CD14-positive monocyte (primary cell): ENCODE measurements at regions not wholly inside any gene's neighbourhood (a gene's known extent, or its start where the extent isn't known, plus 50 kb on each side); places are given as distances from the start of the nearest gene placed in this dataset.

Source experiments
- DNase-seq, 3 donors: peaks; one replicate each; pipeline ENCODE4 v3.0.0-alpha.2; 2011 to 2022
- H2AFZ ChIP-seq: 2 replicates; pipeline ENCODE4 v1.6.0; 2012; ENCODE audit warnings: mild to moderate bottlenecking, low read depth, low read length, inconsistent platforms; ENCODE audit not compliant: insufficient read depth, poor library complexity, severe bottlenecking
- H3K27ac ChIP-seq, 2 donors: 1 replicate in 1 of 2; 2 replicates in 1 of 2; pipeline ENCODE4 v1.5.1; 2012 to 2013; ENCODE audit warnings: low read length in 2 of 2, control low read depth in 1 of 2, inconsistent platforms in 1 of 2, low read depth in 1 of 2, mild to moderate bottlenecking in 1 of 2
- H3K27me3 ChIP-seq, 2 donors: one replicate each; pipeline versions ENCODE4 v1.6.0 to v1.6.1; 2011 to 2013; ENCODE audit warnings: low read length in 2 of 2; ENCODE audit not compliant: control insufficient read depth in 2 of 2, insufficient read depth in 2 of 2
- H3K36me3 ChIP-seq, 2 donors: replicated peaks in 1 of 2; 1 replicate in 1 of 2; 2 replicates in 1 of 2; pipeline versions ENCODE4 v1.5.1 to v1.6.1; 2012 to 2013; ENCODE audit warnings: low read length in 2 of 2, control low read depth in 1 of 2, inconsistent platforms in 1 of 2, mild to moderate bottlenecking in 1 of 2; ENCODE audit not compliant: insufficient read depth in 2 of 2, control insufficient read depth in 1 of 2
- H3K4me1 ChIP-seq, 2 donors: 1 replicate in 1 of 2; 2 replicates in 1 of 2; pipeline versions ENCODE4 v1.5.1 to v1.6.1; 2012 to 2013; ENCODE audit warnings: low read length in 2 of 2, control low read depth in 1 of 2, inconsistent platforms in 1 of 2, mild to moderate bottlenecking in 1 of 2, moderate library complexity in 1 of 2; ENCODE audit not compliant: insufficient read depth in 2 of 2, control insufficient read depth in 1 of 2
- H3K4me2 ChIP-seq: replicated peaks from 2 replicates; pipeline ENCODE3; 2012; ENCODE audit warnings: low read length, moderate library complexity, mild to moderate bottlenecking; ENCODE audit not compliant: poor library complexity, severe bottlenecking; ENCODE audit errors: extremely low read depth
- H3K4me3 ChIP-seq, 3 experiments: fragments of 200-600 bp in 1 of 3; sonication (generic) in 1 of 3; replicated peaks in 1 of 3; 1 replicate in 2 of 3; 2 replicates in 1 of 3; pipeline ENCODE4 v1.5.1; 2011 to 2013; ENCODE audit warnings: low read length in 3 of 3, mild to moderate bottlenecking in 3 of 3, control low read depth in 2 of 3, low read depth in 2 of 3, inconsistent platforms in 1 of 3, moderate library complexity in 1 of 3
- H3K79me2 ChIP-seq: 2 replicates; pipeline ENCODE4 v1.6.0; 2012; ENCODE audit warnings: mild to moderate bottlenecking, control low read depth, inconsistent platforms, low read length, moderate library complexity; ENCODE audit not compliant: insufficient read depth
- H3K9ac ChIP-seq: 2 replicates; pipeline ENCODE4 v1.6.0; 2017; ENCODE audit warnings: low read length, mild to moderate bottlenecking; ENCODE audit not compliant: insufficient read depth, poor library complexity, severe bottlenecking
- H3K9me3 ChIP-seq, 2 donors: replicated peaks in 1 of 2; 1 replicate in 1 of 2; 2 replicates in 1 of 2; pipeline versions ENCODE4 v1.5.1 to v1.6.1; 2012 to 2013; ENCODE audit warnings: low read length in 2 of 2, control low read depth in 1 of 2; ENCODE audit not compliant: control insufficient read depth in 1 of 2, insufficient read depth in 1 of 2
- H4K20me1 ChIP-seq: 2 replicates; pipeline ENCODE4 v1.6.0; 2012; ENCODE audit warnings: mild to moderate bottlenecking, low read length, control low read depth, moderate library complexity; ENCODE audit not compliant: insufficient read depth
- H3K27ac Mint-ChIP-seq, 7 donors: one replicate each; pipeline ENCODE4 v1.8.0; 2020; ENCODE audit warnings: mild to moderate bottlenecking in 7 of 7, mixed read lengths in 7 of 7, moderate library complexity in 6 of 7, inconsistent platforms in 2 of 7
- H3K27me3 Mint-ChIP-seq, 3 donors: one replicate each; pipeline ENCODE4 v1.8.0; 2021 to 2022; ENCODE audit warnings: low read depth in 3 of 3, mild to moderate bottlenecking in 3 of 3, mixed read lengths in 3 of 3, moderate library complexity in 3 of 3, inconsistent platforms in 1 of 3
- H3K36me3 Mint-ChIP-seq, 2 donors: one replicate each; pipeline ENCODE4 v1.8.0; 2020; ENCODE audit warnings: mixed read lengths in 2 of 2, inconsistent platforms in 1 of 2, mild to moderate bottlenecking in 1 of 2
- H3K4me1 Mint-ChIP-seq: one replicate; pipeline ENCODE4 v1.8.0; 2020; ENCODE audit warnings: mild to moderate bottlenecking, mixed read lengths
- H3K4me3 Mint-ChIP-seq, 2 donors: one replicate each; pipeline ENCODE4 v1.8.0; 2020; ENCODE audit warnings: mild to moderate bottlenecking in 2 of 2, mixed read lengths in 2 of 2, moderate library complexity in 1 of 2
- H3K9me3 Mint-ChIP-seq, 7 donors: one replicate each; pipeline ENCODE4 v1.8.0; 2020 to 2022; ENCODE audit warnings: mixed read lengths in 7 of 7, mild to moderate bottlenecking in 6 of 7, moderate library complexity in 6 of 7, inconsistent platforms in 2 of 7
- CTCF ChIP-seq: fragments of 200-600 bp; IDR thresholded peaks from one replicate; pipeline ENCODE4 v1.8.0; 2022; ENCODE audit warnings: antibody characterized with exemption, mild to moderate bottlenecking
- WGBS: methylation state at CpG from one replicate; pipeline ENCODE4 v1.1.5; 2013; ENCODE audit warnings: missing lambda C conversion rate; ENCODE audit not compliant: insufficient coverage; 5-methylcytosine and 5-hydroxymethylcytosine counted together
- intact Hi-C, 2 donors: fragments of 100-400 bp; cut with micrococcal nuclease; formaldehyde crosslinking; loops; one replicate each; pipeline versions ENCODE4 v1.15.0 to v1.15.1; 2023

GRCh38 chr22:48474881-48475280 is 1352.8 kb downstream of the BRD1 start:
- no peaks in the 10 kb centered on the region for H3K27me3 ChIP-seq
- H3K9ac ChIP-seq, result no peak overlapping the region
- no peak overlapping the region for H3K4me2 ChIP-seq
- H3K9me3 ChIP-seq, result no peaks in the 10 kb centered on the region
- DNase-seq, result no peak
- H3K9me3 Mint-ChIP-seq, result peaks cover 0 to 12% (median 5%) of the 10 kb centered on the region in 7 donors
- no peaks in the 10 kb centered on the region for H3K4me1 Mint-ChIP-seq
- no peaks in the 10 kb centered on the region for H3K79me2 ChIP-seq
- H3K36me3 Mint-ChIP-seq, result no peaks in the 10 kb centered on the region
- 91% methylated on average over 8 of the region's 9 CpGs for WGBS
- peaks cover 4 to 10% (median 5%) of the 10 kb centered on the region in 3 donors for H3K27me3 Mint-ChIP-seq
- no peaks in the 10 kb centered on the region for H4K20me1 ChIP-seq
- no peak overlapping the region for H3K27ac Mint-ChIP-seq
- no peaks in the 10 kb centered on the region for H3K36me3 ChIP-seq
- no peaks in the 10 kb centered on the region for H3K4me1 ChIP-seq
- no peak overlapping the region for H3K4me3 ChIP-seq
- no peak overlapping the region for H3K27ac ChIP-seq
- H2AFZ ChIP-seq, result no peak overlapping the region
- intact Hi-C loops, result no loop called here
- TF ChIP-seq CTCF, result no peak
- no peak overlapping the region for H3K4me3 Mint-ChIP-seq

- TF ChIP-seq CTCF, result no peak
- Histone ChIP-seq H3K27me3 (no peaks in the 10 kb centered on the region), H3K4me1 (no peaks in the 10 kb centered on the region), H2AFZ (no peak overlapping the region), H3K4me3 (no peak overlapping the region), H3K4me2 (no peak overlapping the region), H4K20me1 (no peaks in the 10 kb centered on the region), H3K36me3 (no peaks in the 10 kb centered on the region), H3K9me3 (no peaks in the 10 kb centered on the region), H3K27ac (no peak overlapping the region), H3K79me2 (no peaks in the 10 kb centered on the region), H3K9ac (no peak overlapping the region)
- H3K4me1 Mint-ChIP-seq, result no peaks in the 10 kb centered on the region
- peaks cover 0 to 13% (median 6%) of the 10 kb centered on the region in 7 donors for H3K9me3 Mint-ChIP-seq
- peaks cover 6 to 10% (median 7%) of the 10 kb centered on the region in 3 donors for H3K27me3 Mint-ChIP-seq
- H3K36me3 Mint-ChIP-seq, result no peaks in the 10 kb centered on the region
- DNase-seq, result no peak
- H3K4me3 Mint-ChIP-seq, result no peak overlapping the region
- H3K27ac Mint-ChIP-seq, result peak overlapping the region in 1 of 7 donors; percentile 46
- intact Hi-C loops, result no loop called here
- WGBS, result 87% methylated on average over 5 of the region's 7 CpGs
Observed at GRCh38 chr22:48473202-48473601, 1354.5 kb downstream of the BRD1 start.
